GM23248 (cell line): ENCODE measurements at regions not wholly inside any gene's neighbourhood (a gene's known extent, or its start where the extent isn't known, plus 50 kb on each side); places are given as distances from the start of the nearest gene placed in this dataset.

Source experiments
- EZH2 ChIP-seq: fragments of 200-600 bp; sonication (generic); IDR thresholded peaks from 2 replicates; pipeline ENCODE4 v1.6.1; 2018; ENCODE audit warnings: antibody characterized with exemption, mild to moderate bottlenecking; ENCODE audit not compliant: insufficient read depth, poor library complexity, severe bottlenecking
- EZH2phosphoT487 ChIP-seq: fragments of 200-600 bp; sonication (generic); IDR thresholded peaks from 2 replicates; pipeline ENCODE4 v1.6.1; 2018; ENCODE audit warnings: antibody characterized with exemption, moderate library complexity, mild to moderate bottlenecking, low read depth; ENCODE audit not compliant: insufficient read depth

- no peak for TF ChIP-seq EZH2phosphoT487
- no peak for TF ChIP-seq EZH2
Measured at GRCh38 chr14:104374718-104375080, 204.9 kb upstream of the C14orf180 start.
